Epithelial cell of proximal tubule (primary cell): ENCODE measurements at regions not wholly inside any gene's neighbourhood (a gene's known extent, or its start where the extent isn't known, plus 50 kb on each side); places are given as distances from the start of the nearest gene placed in this dataset.

Experiments used
- DNase-seq: peaks from one replicate; pipeline ENCODE4 v3.0.0-alpha.2; 2011; ENCODE audit warnings: low read depth
- H3K4me3 ChIP-seq: 2 replicates; pipeline ENCODE4 v1.5.1; 2011; ENCODE audit warnings: low read depth, mild to moderate bottlenecking, low read length
- CTCF ChIP-seq: conservative IDR thresholded peaks from 2 replicates; pipeline ENCODE4 v1.5.1; 2012; ENCODE audit warnings: low read depth, mild to moderate bottlenecking, low read length

GRCh38 chr10:121113385-121113696 lies 262.2 kb downstream of the WDR11 start:
- no peak overlapping the region for H3K4me3 ChIP-seq
- no peak for TF ChIP-seq CTCF
- no peak for DNase-seq

- H3K4me3 ChIP-seq = no peak overlapping the region
- no peak for TF ChIP-seq CTCF
- no peak for DNase-seq
Measured at GRCh38 chr10:121113911-121114310, 262.7 kb downstream of the WDR11 start.

- H3K4me3 ChIP-seq = no peak overlapping the region
- no peak for DNase-seq
- no peak for TF ChIP-seq CTCF
Measured at GRCh38 chr10:121115154-121115553, 264.0 kb downstream of the WDR11 start.

GRCh38 chr10:121121462-121121861 lies 270.3 kb downstream of the WDR11 start:
- no peak for DNase-seq
- H3K4me3 ChIP-seq = no peak overlapping the region
- no peak for TF ChIP-seq CTCF

GRCh38 chr10:121127151-121127906 lies 276.2 kb downstream of the WDR11 start:
- no peak for TF ChIP-seq CTCF
- no peak overlapping the region for H3K4me3 ChIP-seq
- no peak for DNase-seq

GRCh38 chr10:121128164-121128563 lies 277.0 kb downstream of the WDR11 start:
- no peak for DNase-seq
- H3K4me3 ChIP-seq = no peak overlapping the region
- no peak for TF ChIP-seq CTCF

- DNase-seq = no peak
- no peak overlapping the region for H3K4me3 ChIP-seq
- no peak for TF ChIP-seq CTCF
Measured at GRCh38 chr10:121129266-121129665, 278.1 kb downstream of the WDR11 start.
